RWPE2 (cell line): ENCODE measurements at regions not wholly inside any gene's neighbourhood (a gene's known extent, or its start where the extent isn't known, plus 50 kb on each side); places are given as distances from the start of the nearest gene placed in this dataset.

Experiments
- ATAC-seq: fragments of 200-7000 bp; cut with Tn5 transposase; 3 replicates; pipeline ENCODE4 v1.9.1; 2021; ENCODE audit warnings: low read depth
- DNase-seq: peaks from one replicate; pipeline ENCODE4 v3.0.0-alpha.2; 2020; ENCODE audit warnings: low spot score
- H3K27ac ChIP-seq: fragments of 450-650 bp; 2 replicates; pipeline ENCODE4 v1.5.1; 2017; ENCODE audit warnings: mild to moderate bottlenecking; ENCODE audit not compliant: poor library complexity, severe bottlenecking
- H3K27me3 ChIP-seq: fragments of 250-450 bp; sonication (Bioruptor Pico); 2 replicates; pipeline ENCODE4 v1.5.1; 2021; ENCODE audit warnings: mild to moderate bottlenecking, moderate library complexity; ENCODE audit not compliant: insufficient read depth, poor library complexity, severe bottlenecking
- H3K36me3 ChIP-seq: fragments of 250-450 bp; sonication (Bioruptor Pico); 2 replicates; pipeline ENCODE4 v1.5.1; 2020; ENCODE audit warnings: low read depth, mild to moderate bottlenecking, moderate library complexity
- H3K4me1 ChIP-seq: fragments of 250-450 bp; sonication (Bioruptor Pico); 2 replicates; pipeline ENCODE4 v1.5.1; 2021; ENCODE audit warnings: mild to moderate bottlenecking, moderate library complexity; ENCODE audit not compliant: insufficient read depth, poor library complexity, severe bottlenecking
- H3K4me3 ChIP-seq: fragments of 250-450 bp; sonication (Bioruptor Pico); 2 replicates; pipeline ENCODE4 v1.5.1; 2021; ENCODE audit warnings: mild to moderate bottlenecking, moderate library complexity; ENCODE audit not compliant: severe bottlenecking
- H3K9me3 ChIP-seq: fragments of 250-450 bp; sonication (Bioruptor Pico); 2 replicates; pipeline ENCODE4 v1.5.1; 2021; ENCODE audit warnings: mild to moderate bottlenecking, moderate library complexity; ENCODE audit not compliant: severe bottlenecking
- TF ChIP-seq, protein P1 (sequence below): fragments of 450-650 bp; IDR thresholded peaks from one replicate; pipeline ENCODE4 v1.5.1; 2017; ENCODE audit warnings: mild to moderate bottlenecking, moderate library complexity; ENCODE audit not compliant: poor library complexity, severe bottlenecking

DNA sequence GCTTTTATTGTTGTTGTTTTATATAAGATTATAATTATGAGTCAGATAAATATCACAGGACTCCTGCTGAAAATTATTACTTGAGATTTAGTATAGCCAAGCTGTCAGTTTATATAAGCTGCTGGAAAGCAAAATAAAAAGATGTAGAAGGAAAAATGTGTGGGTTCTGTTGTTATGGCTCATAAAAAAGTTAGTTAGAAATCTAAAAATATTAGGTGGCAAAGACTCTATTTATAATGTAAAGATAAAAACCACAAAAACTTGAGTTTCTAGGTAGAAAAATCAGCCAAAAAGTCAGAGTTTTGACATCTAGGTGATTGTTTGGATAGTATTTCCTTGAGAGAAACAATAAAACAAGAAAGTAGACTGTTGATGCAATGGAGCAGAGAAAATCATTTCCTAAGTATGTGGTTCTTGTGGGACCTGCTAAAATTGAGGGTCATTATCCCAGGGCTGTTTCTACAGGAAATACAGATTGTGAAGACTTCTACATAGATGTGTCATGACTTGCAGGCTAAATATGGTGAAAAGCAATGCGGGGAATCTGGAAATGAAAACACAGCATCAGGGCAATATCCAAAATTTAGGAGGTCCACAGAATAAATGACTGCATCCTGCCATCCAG lies 1109.6 kb upstream of the CADM2 start:
- ATAC-seq (no peak), DNase-seq (no peak)
- Histone ChIP-seq H3K4me3 (no peak overlapping the region), H3K9me3 (no peaks in the 10 kb centered on the region), H3K36me3 (no peaks in the 10 kb centered on the region), H3K27ac (no peak overlapping the region), H3K27me3 (no peaks in the 10 kb centered on the region), H3K4me1 (no peaks in the 10 kb centered on the region)
- TF ChIP-seq, protein P1, sequence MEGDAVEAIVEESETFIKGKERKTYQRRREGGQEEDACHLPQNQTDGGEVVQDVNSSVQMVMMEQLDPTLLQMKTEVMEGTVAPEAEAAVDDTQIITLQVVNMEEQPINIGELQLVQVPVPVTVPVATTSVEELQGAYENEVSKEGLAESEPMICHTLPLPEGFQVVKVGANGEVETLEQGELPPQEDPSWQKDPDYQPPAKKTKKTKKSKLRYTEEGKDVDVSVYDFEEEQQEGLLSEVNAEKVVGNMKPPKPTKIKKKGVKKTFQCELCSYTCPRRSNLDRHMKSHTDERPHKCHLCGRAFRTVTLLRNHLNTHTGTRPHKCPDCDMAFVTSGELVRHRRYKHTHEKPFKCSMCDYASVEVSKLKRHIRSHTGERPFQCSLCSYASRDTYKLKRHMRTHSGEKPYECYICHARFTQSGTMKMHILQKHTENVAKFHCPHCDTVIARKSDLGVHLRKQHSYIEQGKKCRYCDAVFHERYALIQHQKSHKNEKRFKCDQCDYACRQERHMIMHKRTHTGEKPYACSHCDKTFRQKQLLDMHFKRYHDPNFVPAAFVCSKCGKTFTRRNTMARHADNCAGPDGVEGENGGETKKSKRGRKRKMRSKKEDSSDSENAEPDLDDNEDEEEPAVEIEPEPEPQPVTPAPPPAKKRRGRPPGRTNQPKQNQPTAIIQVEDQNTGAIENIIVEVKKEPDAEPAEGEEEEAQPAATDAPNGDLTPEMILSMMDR = no peak

GRCh38 chr3:83863380-83863779 lies 1095.4 kb upstream of the CADM2 start:
- H3K4me1 ChIP-seq = no peaks in the 10 kb centered on the region
- TF ChIP-seq, protein P1 = no peak
- H3K27ac ChIP-seq = no peak overlapping the region
- ATAC-seq = no peak
- no peaks in the 10 kb centered on the region for H3K36me3 ChIP-seq
- H3K4me3 ChIP-seq = no peak overlapping the region
- DNase-seq = no peak
- H3K27me3 ChIP-seq = no peaks in the 10 kb centered on the region
- no peaks in the 10 kb centered on the region for H3K9me3 ChIP-seq

DNA sequence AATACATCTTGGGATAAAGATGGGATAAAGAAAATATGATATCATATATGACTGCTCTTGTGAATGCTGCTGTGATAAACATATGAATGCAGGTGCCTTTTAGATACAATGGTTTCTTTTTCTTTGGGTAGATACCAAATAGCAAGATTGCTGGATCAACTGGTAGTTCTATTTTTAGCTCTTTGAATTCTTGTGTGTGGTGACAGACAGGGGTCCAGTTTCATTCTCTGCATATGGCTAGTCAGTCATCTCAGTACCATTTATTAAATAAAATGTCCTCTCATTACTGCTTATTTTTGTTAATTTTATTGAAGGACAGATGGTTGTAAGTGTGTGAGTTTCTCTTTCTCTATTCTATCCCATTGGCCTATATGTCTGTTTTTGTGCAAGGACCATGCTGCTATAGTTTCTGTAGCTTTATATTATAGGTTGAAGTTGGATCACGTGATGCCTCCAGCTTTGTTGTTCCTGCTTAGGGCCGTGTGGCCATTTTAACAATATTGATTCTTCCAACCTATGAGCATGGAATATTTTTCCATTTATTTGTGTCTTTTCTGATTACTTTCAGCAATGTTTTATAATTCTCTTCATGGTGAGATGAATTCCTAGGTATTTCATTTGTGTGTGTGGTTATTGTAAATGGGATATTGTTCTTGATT lies 1089.8 kb upstream of the CADM2 start:
- no peak overlapping the region for H3K4me3 ChIP-seq
- H3K36me3 ChIP-seq = no peaks in the 10 kb centered on the region
- no peaks in the 10 kb centered on the region for H3K4me1 ChIP-seq
- no peaks in the 10 kb centered on the region for H3K27me3 ChIP-seq
- H3K27ac ChIP-seq = no peak overlapping the region
- TF ChIP-seq, protein P1 = no peak
- ATAC-seq (no peak), DNase-seq (no peak)
- H3K9me3 ChIP-seq = no peaks in the 10 kb centered on the region

GRCh38 chr3:83873550-83873949 lies 1085.2 kb upstream of the CADM2 start:
- TF ChIP-seq, protein P1 = no peak
- Histone ChIP-seq H3K27me3 (no peaks in the 10 kb centered on the region), H3K36me3 (no peaks in the 10 kb centered on the region), H3K4me3 (no peak overlapping the region), H3K4me1 (no peaks in the 10 kb centered on the region), H3K27ac (no peak overlapping the region), H3K9me3 (no peaks in the 10 kb centered on the region)
- DNase-seq (no peak), ATAC-seq (no peak)

DNA sequence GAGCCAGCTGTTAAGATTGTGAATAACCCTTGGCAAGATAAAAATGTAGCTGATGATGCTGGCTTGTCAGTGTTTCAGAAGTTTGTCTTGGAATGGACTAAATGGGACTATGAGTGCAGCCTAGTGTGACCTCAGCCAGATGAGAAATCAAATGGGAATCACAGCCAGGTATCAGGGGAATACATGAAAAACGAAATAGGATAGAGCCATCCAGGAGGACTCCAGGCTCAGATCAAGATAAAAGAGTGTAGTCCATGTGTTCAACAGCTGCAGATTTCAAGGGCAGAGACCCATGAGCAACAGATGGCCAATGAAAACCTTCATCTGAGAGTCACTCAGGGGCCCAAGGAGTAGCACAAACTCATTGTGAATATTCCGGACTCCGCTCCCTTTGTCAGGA lies 1080.9 kb upstream of the CADM2 start:
- TF ChIP-seq, protein P1 = no peak
- Histone ChIP-seq H3K4me3 (no peak overlapping the region), H3K27me3 (no peaks in the 10 kb centered on the region), H3K36me3 (no peaks in the 10 kb centered on the region), H3K27ac (no peak overlapping the region), H3K4me1 (no peaks in the 10 kb centered on the region), H3K9me3 (no peaks in the 10 kb centered on the region)
- ATAC-seq (no peak), DNase-seq (no peak)
